H1 (cell line): ENCODE measurements at regions not wholly inside any gene's neighbourhood (a gene's known extent, or its start where the extent isn't known, plus 50 kb on each side); places are given as distances from the start of the nearest gene placed in this dataset.
A peak's percentile ranks its signal among the peaks of the same experiment; 100 is the strongest.

Experiments used
- CTCF ChIA-PET: fragments of 300-600 bp; sonication (Branson Sonifier 250); formaldehyde crosslinking; loops from one replicate; lab custom pipeline; 2021; ENCODE audit not compliant: partially characterized antibody; lab: Charles Lee
- POLR2A ChIA-PET: fragments of 300-600 bp; sonication (Branson Sonifier 250); formaldehyde crosslinking; loops from one replicate; lab custom pipeline; 2021; ENCODE audit warnings: inconsistent platforms; ENCODE audit not compliant: partially characterized antibody; lab: Charles Lee
- DNase-seq, 2 experiments: peaks; one replicate each; pipeline versions ENCODE4 v3.0.0 to v3.0.0-alpha.2; 2010 to 2022; ENCODE audit warnings: low spot score in 2 of 2, low read depth in 1 of 2, mixed read lengths in 1 of 2
- FAIRE-seq: peaks from 2 replicates; lab custom pipeline; 2011; peaks lifted over from hg19 to GRCh38; lab: Jason Lieb, UNC
- H2AFZ ChIP-seq: 2 replicates; pipeline ENCODE4 v1.8.1; 2012; ENCODE audit warnings: low read length, inconsistent platforms
- H2AK5ac ChIP-seq: 2 replicates; pipeline ENCODE4 v1.6.1; 2013; ENCODE audit warnings: low read depth, low read length
- H2BK120ac ChIP-seq: replicated peaks from 2 replicates; pipeline ENCODE3; 2013; ENCODE audit warnings: low read depth, low read length, inconsistent platforms
- H2BK12ac ChIP-seq: 2 replicates; pipeline ENCODE4 v1.6.1; 2013; ENCODE audit warnings: low read depth, low read length
- H2BK15ac ChIP-seq: 2 replicates; pipeline ENCODE4 v1.6.1; 2013; ENCODE audit warnings: low read length
- H2BK20ac ChIP-seq: 2 replicates; pipeline ENCODE4 v1.6.1; 2013; ENCODE audit warnings: low read length
- H2BK5ac ChIP-seq: 2 replicates; pipeline ENCODE4 v1.6.1; 2013; ENCODE audit warnings: low read depth, low read length
- H3K14ac ChIP-seq: 2 replicates; pipeline ENCODE4 v1.6.1; 2013; ENCODE audit warnings: inconsistent platforms; ENCODE audit not compliant: insufficient read length
- H3K18ac ChIP-seq: 2 replicates; pipeline ENCODE4 v1.6.1; 2013; ENCODE audit warnings: low read length; ENCODE audit errors: extremely low read depth
- H3K23ac ChIP-seq: 2 replicates; pipeline ENCODE4 v1.6.1; 2013; ENCODE audit warnings: inconsistent platforms; ENCODE audit not compliant: insufficient read length
- H3K23me2 ChIP-seq: 2 replicates; pipeline ENCODE4 v1.6.1; 2013; ENCODE audit warnings: low read depth, low read length
- H3K27ac ChIP-seq: 2 replicates; pipeline ENCODE4 v1.6.1; 2011; ENCODE audit warnings: low read depth, low read length, inconsistent platforms
- H3K27me3 ChIP-seq, 4 experiments: replicated peaks in 1 of 4; 1 replicate in 1 of 4; 2 replicates in 3 of 4; pipeline versions ENCODE4 v1.6.1 to v1.8.1; 2011 to 2013; ENCODE audit warnings: low read length in 3 of 4, mild to moderate bottlenecking in 3 of 4, inconsistent platforms in 2 of 4, mixed read lengths in 2 of 4, moderate library complexity in 1 of 4; ENCODE audit not compliant: control insufficient read depth in 3 of 4, insufficient read depth in 3 of 4; ENCODE audit errors: extremely low read depth in 1 of 4
- H3K36me3 ChIP-seq, 4 experiments: 2 replicates each; pipeline versions ENCODE4 v1.6.1 to v1.8.1; 2011 to 2013; ENCODE audit warnings: mild to moderate bottlenecking in 4 of 4, low read length in 3 of 4, moderate library complexity in 2 of 4, control low read depth in 1 of 4, inconsistent platforms in 1 of 4; ENCODE audit not compliant: insufficient read depth in 4 of 4, control insufficient read depth in 2 of 4
- H3K4ac ChIP-seq: replicated peaks from 2 replicates; pipeline ENCODE3; 2013; ENCODE audit warnings: low read length, low read depth, mixed read lengths, inconsistent platforms; ENCODE audit not compliant: insufficient read length
- H3K4me1 ChIP-seq, 4 experiments: replicated peaks in 1 of 4; 1 replicate in 1 of 4; 2 replicates in 3 of 4; pipeline versions ENCODE4 v1.6.1 to v1.8.1; 2011 to 2013; ENCODE audit warnings: low read length in 3 of 4, inconsistent platforms in 2 of 4, mixed read lengths in 1 of 4; ENCODE audit not compliant: insufficient read depth in 4 of 4, control insufficient read depth in 3 of 4
- H3K4me2 ChIP-seq, 2 experiments: 2 replicates each; pipeline versions ENCODE4 v1.6.1 to v1.8.1; 2011 to 2013; ENCODE audit warnings: low read depth in 2 of 2, low read length in 2 of 2, control low read depth in 1 of 2, inconsistent platforms in 1 of 2, mild to moderate bottlenecking in 1 of 2; ENCODE audit not compliant: insufficient read depth in 1 of 2
- H3K4me3 ChIP-seq, 4 experiments: fragments of 200-600, 300-600 bp in 1 of 4; sonication (generic), shearing (Covaris generic), sonication (Bioruptor Twin) in 1 of 4; 2 replicates each; pipeline versions ENCODE4 v1.5.1 to v1.8.1; 2011 to 2016; ENCODE audit warnings: low read length in 4 of 4, low read depth in 3 of 4, control low read depth in 2 of 4, inconsistent platforms in 2 of 4, mild to moderate bottlenecking in 2 of 4, mixed read lengths in 1 of 4, moderate library complexity in 1 of 4; ENCODE audit not compliant: insufficient read depth in 2 of 4; ENCODE audit errors: extremely low read depth in 1 of 4
- H3K56ac ChIP-seq: replicated peaks from 2 replicates; pipeline ENCODE3; 2013; ENCODE audit warnings: low read depth, mild to moderate bottlenecking, mixed read lengths, low read length, inconsistent platforms; ENCODE audit not compliant: insufficient read length
- H3K79me1 ChIP-seq: 2 replicates; pipeline ENCODE4 v1.6.1; 2013; ENCODE audit warnings: low read depth, low read length, control low read depth
- H3K79me2 ChIP-seq, 2 experiments: 2 replicates each; pipeline versions ENCODE4 v1.6.1 to v1.8.1; 2012 to 2013; ENCODE audit warnings: low read length in 2 of 2, mild to moderate bottlenecking in 2 of 2, inconsistent platforms in 1 of 2; ENCODE audit not compliant: insufficient read depth in 2 of 2, control insufficient read depth in 1 of 2
- H3K9ac ChIP-seq, 4 experiments: replicated peaks in 1 of 4; 1 replicate in 1 of 4; 2 replicates in 3 of 4; pipeline versions ENCODE4 v1.6.1 to v1.8.1; 2011 to 2013; ENCODE audit warnings: low read depth in 3 of 4, low read length in 3 of 4, control low read depth in 2 of 4, mild to moderate bottlenecking in 2 of 4, moderate library complexity in 2 of 4, inconsistent platforms in 1 of 4; ENCODE audit errors: extremely low read depth in 1 of 4
- H3K9me3 ChIP-seq, 2 experiments: 2 replicates each; pipeline versions ENCODE4 v1.6.1 to v1.8.1; 2012 to 2013; ENCODE audit warnings: mild to moderate bottlenecking in 2 of 2, moderate library complexity in 2 of 2, control low read depth in 1 of 2, inconsistent platforms in 1 of 2, low read depth in 1 of 2, low read length in 1 of 2, mixed read lengths in 1 of 2; ENCODE audit not compliant: insufficient read depth in 2 of 2
- H4K20me1 ChIP-seq, 2 experiments: replicated peaks in 1 of 2; 2 replicates each; pipeline versions ENCODE3 to v1.8.1; 2011 to 2013; ENCODE audit warnings: inconsistent platforms in 2 of 2, low read length in 2 of 2, mild to moderate bottlenecking in 1 of 2; ENCODE audit not compliant: insufficient read depth in 2 of 2, control insufficient read depth in 1 of 2
- H4K5ac ChIP-seq: 2 replicates; pipeline ENCODE4 v1.6.1; 2013; ENCODE audit warnings: low read length, low read depth, mixed read lengths, inconsistent platforms; ENCODE audit not compliant: insufficient read length
- H4K8ac ChIP-seq: 2 replicates; pipeline ENCODE4 v1.8.0; 2013; ENCODE audit warnings: mild to moderate bottlenecking, moderate library complexity, low read length, inconsistent platforms; ENCODE audit not compliant: insufficient read depth; ENCODE audit errors: extremely low read depth
- H4K91ac ChIP-seq: replicated peaks from 2 replicates; pipeline ENCODE3; 2013; ENCODE audit warnings: low read length, mixed read lengths, inconsistent platforms; ENCODE audit not compliant: insufficient read length
- CBX5 ChIP-seq: fragments of 300-800, 300-1000 bp; sonication (generic); IDR thresholded peaks from 2 replicates; pipeline ENCODE4 v1.7.1; 2016; ENCODE audit warnings: antibody characterized with exemption, low read length, low read depth
- CBX8 ChIP-seq: fragments of 300-800, 300-1000 bp; sonication (generic); IDR thresholded peaks from 2 replicates; pipeline ENCODE4 v1.7.1; 2016; ENCODE audit warnings: low read depth, low read length, borderline replicate concordance
- CEBPB ChIP-seq: IDR thresholded peaks from 2 replicates; pipeline ENCODE4 v1.6.1; 2012; ENCODE audit warnings: low read depth, low read length
- EGR1 ChIP-seq: IDR thresholded peaks from 2 replicates; pipeline ENCODE4 v1.6.1; 2011; ENCODE audit warnings: low read depth, low read length, borderline replicate concordance
- GABPA ChIP-seq: IDR thresholded peaks from 2 replicates; pipeline ENCODE4 v1.6.1; 2011; ENCODE audit warnings: mild to moderate bottlenecking, low read length, moderate library complexity, borderline replicate concordance; ENCODE audit not compliant: insufficient read depth
- GTF2F1 ChIP-seq: IDR thresholded peaks from 2 replicates; pipeline ENCODE4 v1.6.1; 2012; ENCODE audit warnings: low read depth, low read length, improper control_type of control experiment, borderline replicate concordance
- HDAC2 ChIP-seq, 2 experiments: fragments of 300-600 bp in 1 of 2; sonication (generic) in 1 of 2; IDR thresholded peaks; 2 replicates each; pipeline ENCODE4 v1.6.1; 2011 to 2012; ENCODE audit warnings: low read depth in 2 of 2, low read length in 2 of 2, mild to moderate bottlenecking in 2 of 2, moderate library complexity in 2 of 2, borderline replicate concordance in 1 of 2, inconsistent platforms in 1 of 2
- NANOG ChIP-seq: IDR thresholded peaks from 2 replicates; pipeline ENCODE4 v1.6.1; 2011; ENCODE audit warnings: low read length, low read depth, mild to moderate bottlenecking, inconsistent platforms; ENCODE audit not compliant: insufficient read depth, poor library complexity, severe bottlenecking
- NRF1 ChIP-seq: IDR thresholded peaks from 2 replicates; pipeline ENCODE4 v1.6.1; 2011; ENCODE audit warnings: mild to moderate bottlenecking, low read depth, low read length, improper control_type of control experiment
- POU5F1 ChIP-seq: IDR thresholded peaks from 2 replicates; pipeline ENCODE4 v1.6.1; 2011; ENCODE audit warnings: low read depth, mild to moderate bottlenecking, low read length, moderate library complexity
- RAD21 ChIP-seq, 2 experiments: IDR thresholded peaks in 1 of 2; conservative IDR thresholded peaks in 1 of 2; 2 replicates each; pipeline ENCODE4 v1.6.1; 2011; ENCODE audit warnings: low read depth in 2 of 2, low read length in 2 of 2, improper control_type of control experiment in 1 of 2, inconsistent platforms in 1 of 2, mild to moderate bottlenecking in 1 of 2, moderate library complexity in 1 of 2
- RBBP5 ChIP-seq: IDR thresholded peaks from 2 replicates; pipeline ENCODE4 v1.7.1; 2012; ENCODE audit warnings: low read depth, mild to moderate bottlenecking, inconsistent platforms, low read length, moderate library complexity, borderline replicate concordance
- WGBS, 2 experiments: shearing (Covaris generic) in 1 of 2; methylation state at CpG; one replicate each; pipeline versions ENCODE4 v1.1.6 to v1.1.7; 2013 to 2015; ENCODE audit warnings: low lambda C conversion rate in 2 of 2, mixed read lengths in 2 of 2, inconsistent platforms in 1 of 2, low coverage in 1 of 2, missing lambda C conversion rate in 1 of 2; ENCODE audit not compliant: insufficient replicate concordance in 2 of 2, insufficient coverage in 1 of 2, insufficient read length in 1 of 2; ENCODE audit errors: extremely low coverage in 1 of 2, missing lambda C conversion rate in 1 of 2; 5-methylcytosine and 5-hydroxymethylcytosine counted together

GRCh38 chr20:50459124-50459918 is 50.9 kb upstream of the PTPN1 start:
- H3K23me2 ChIP-seq, result peaks cover 7% of the 10 kb centered on the region; the same call in 1 of the 2 replicates
- ChIA-PET CTCF (interaction anchor here (0.8 to 7.7 kb wide), 10 partner anchors 9 to 271 kb away, joined by 3 to 115 read pairs (median 4); partner anchors contain the start of gene CEBPB), POLR2A (no interaction called here)
- FAIRE-seq (no peak), DNase-seq (no peak)
- no peak overlapping the region for H2BK12ac ChIP-seq
- H2BK15ac ChIP-seq, result no peak overlapping the region
- no peak overlapping the region for H3K4ac ChIP-seq
- no peaks in the 10 kb centered on the region for H3K36me3 ChIP-seq
- no peaks in the 10 kb centered on the region for H3K9me3 ChIP-seq
- H3K9ac ChIP-seq, result no peak overlapping the region
- no peak overlapping the region for H4K91ac ChIP-seq
- H2BK5ac ChIP-seq, result no peak overlapping the region
- no peaks in the 10 kb centered on the region for H4K20me1 ChIP-seq
- no peak overlapping the region; the same call in 1 of the 2 replicates for H2AK5ac ChIP-seq
- H2AFZ ChIP-seq, result no peak overlapping the region
- no peaks in the 10 kb centered on the region for H3K79me1 ChIP-seq
- no peak overlapping the region for H2BK20ac ChIP-seq
- H3K4me1 ChIP-seq, result peaks cover 0 to 8% (median 2%) of the 10 kb centered on the region in 4 experiments; a peak in 5 of 7 replicates
- H4K8ac ChIP-seq, result no peak overlapping the region
- H3K79me2 ChIP-seq, result no peaks in the 10 kb centered on the region
- no peak overlapping the region for H2BK120ac ChIP-seq
- no peaks in the 10 kb centered on the region for H3K27me3 ChIP-seq
- H3K56ac ChIP-seq, result peak overlapping the region; percentile 90
- no peak overlapping the region for H3K27ac ChIP-seq
- no peak overlapping the region for H4K5ac ChIP-seq
- no peak overlapping the region for H3K4me2 ChIP-seq
- H3K18ac ChIP-seq, result no peak overlapping the region
- H3K4me3 ChIP-seq, result no peak overlapping the region
- 85% methylated on average over 2 of the region's 2 CpGs; no CpG with 5 or more reads in 1 of the 2 experiments for WGBS, 2 experiments
- no peak overlapping the region for H3K14ac ChIP-seq
- H3K23ac ChIP-seq, result no peak overlapping the region
- TF ChIP-seq NANOG (no peak), POU5F1 (no peak), GTF2F1 (no peak), NRF1 (no peak), HDAC2 (IDR thresholded peaks at IDR 0.05; ENCODE audit: borderline replicate concordance in 1 of 2, low read depth in 2 of 2, low read length in 2 of 2) (no peak), GABPA (no peak), EGR1 (no peak), RBBP5 (no peak), CEBPB (no peak), RAD21 (IDR thresholded peaks at IDR 0.05 in 1 of 2, conservative IDR thresholded peaks at IDR 0.05 in 1 of 2; ENCODE audit: low read depth in 2 of 2, low read length in 2 of 2) (no peak), CBX8 (no peak), CBX5 (no peak)
